Esophagus muscularis mucosa (tissue), 4 donors: ENCODE measurements at regions not wholly inside any gene's neighbourhood (a gene's known extent, or its start where the extent isn't known, plus 50 kb on each side); places are given as distances from the start of the nearest gene placed in this dataset.

Source experiments
- EP300 ChIP-seq: sonication (generic); formaldehyde crosslinking; IDR thresholded peaks from one replicate; pipeline ENCODE4 v1.6.1; 2017; ENCODE audit warnings: antibody characterized with exemption
- POLR2A ChIP-seq: fragments of 450-650 bp; IDR thresholded peaks from one replicate; pipeline ENCODE4 v1.6.1; 2017; ENCODE audit warnings: antibody characterized with exemption, moderate library complexity, mild to moderate bottlenecking, low read depth
- TF ChIP-seq, protein P1 (sequence below), 3 experiments: fragments of 200-600 bp in 2 of 3; fragments of 450-650 bp in 1 of 3; sonication (generic) in 2 of 3; IDR thresholded peaks; one replicate each; pipeline ENCODE4 v1.5.1; 2017 to 2019; ENCODE audit warnings: antibody characterized with exemption in 3 of 3, mild to moderate bottlenecking in 2 of 3, moderate library complexity in 1 of 3

DNA sequence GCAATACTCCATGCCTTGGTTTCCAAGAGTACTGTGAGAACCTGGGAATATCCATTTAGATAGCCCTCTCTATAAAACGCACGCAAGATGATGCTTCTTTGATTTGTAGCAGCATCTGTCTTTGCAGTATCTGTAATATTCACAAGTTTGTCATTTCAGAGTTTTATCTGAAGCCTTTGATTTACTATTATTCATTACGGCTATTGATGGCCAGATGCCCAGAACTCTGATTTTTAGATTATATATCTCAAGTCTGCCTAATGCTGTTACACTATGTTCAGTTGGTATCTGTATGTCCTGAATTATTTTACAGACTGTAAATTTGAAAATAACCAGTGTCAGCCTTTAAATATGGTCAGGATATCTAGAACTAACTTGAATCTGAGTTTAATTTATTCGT lies 233.3 kb downstream of the FAM170A start:
- TF ChIP-seq EP300 (no peak), POLR2A (no peak)
- TF ChIP-seq, protein P1, sequence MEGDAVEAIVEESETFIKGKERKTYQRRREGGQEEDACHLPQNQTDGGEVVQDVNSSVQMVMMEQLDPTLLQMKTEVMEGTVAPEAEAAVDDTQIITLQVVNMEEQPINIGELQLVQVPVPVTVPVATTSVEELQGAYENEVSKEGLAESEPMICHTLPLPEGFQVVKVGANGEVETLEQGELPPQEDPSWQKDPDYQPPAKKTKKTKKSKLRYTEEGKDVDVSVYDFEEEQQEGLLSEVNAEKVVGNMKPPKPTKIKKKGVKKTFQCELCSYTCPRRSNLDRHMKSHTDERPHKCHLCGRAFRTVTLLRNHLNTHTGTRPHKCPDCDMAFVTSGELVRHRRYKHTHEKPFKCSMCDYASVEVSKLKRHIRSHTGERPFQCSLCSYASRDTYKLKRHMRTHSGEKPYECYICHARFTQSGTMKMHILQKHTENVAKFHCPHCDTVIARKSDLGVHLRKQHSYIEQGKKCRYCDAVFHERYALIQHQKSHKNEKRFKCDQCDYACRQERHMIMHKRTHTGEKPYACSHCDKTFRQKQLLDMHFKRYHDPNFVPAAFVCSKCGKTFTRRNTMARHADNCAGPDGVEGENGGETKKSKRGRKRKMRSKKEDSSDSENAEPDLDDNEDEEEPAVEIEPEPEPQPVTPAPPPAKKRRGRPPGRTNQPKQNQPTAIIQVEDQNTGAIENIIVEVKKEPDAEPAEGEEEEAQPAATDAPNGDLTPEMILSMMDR (IDR thresholded peaks at IDR 0.05) = no peak
